ENCODE measurements at regions not wholly inside any gene's neighbourhood (a gene's known extent, or its start where the extent isn't known, plus 50 kb on each side); places are given as distances from the start of the nearest gene placed in this dataset.

DNA sequence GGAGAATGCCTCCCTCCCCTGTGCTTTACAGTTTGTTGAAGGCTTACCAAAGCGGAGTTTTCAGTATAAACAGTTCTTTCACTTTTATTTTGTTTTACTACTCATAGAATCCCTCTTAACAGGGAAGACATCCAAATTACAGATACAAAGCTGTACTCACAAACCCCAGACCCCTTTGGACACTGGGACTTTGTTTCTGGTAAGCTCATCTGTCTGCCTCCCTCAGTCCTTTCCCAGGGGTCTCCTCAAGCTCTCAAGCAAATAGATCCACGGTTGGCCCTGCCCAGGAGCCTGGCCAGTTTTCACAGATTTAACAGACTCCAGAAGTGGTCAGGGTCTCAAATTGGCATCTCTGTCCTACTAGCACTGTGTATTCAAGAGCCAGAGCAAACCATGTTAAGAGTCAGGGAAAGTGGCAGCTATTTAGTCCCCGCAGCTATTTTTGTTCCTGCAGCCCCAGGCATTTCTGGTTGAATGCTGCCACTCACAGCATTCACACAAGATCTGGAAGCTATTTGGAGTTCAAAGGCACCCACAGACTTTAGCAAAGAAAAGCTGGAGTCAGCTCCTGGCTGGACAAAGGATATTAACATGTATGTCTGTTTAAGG, 54.2 kb downstream of the TMEM100 start:
- no peak for DNase-seq (ENCODE audit: low read depth in 2 of 2)

DNA sequence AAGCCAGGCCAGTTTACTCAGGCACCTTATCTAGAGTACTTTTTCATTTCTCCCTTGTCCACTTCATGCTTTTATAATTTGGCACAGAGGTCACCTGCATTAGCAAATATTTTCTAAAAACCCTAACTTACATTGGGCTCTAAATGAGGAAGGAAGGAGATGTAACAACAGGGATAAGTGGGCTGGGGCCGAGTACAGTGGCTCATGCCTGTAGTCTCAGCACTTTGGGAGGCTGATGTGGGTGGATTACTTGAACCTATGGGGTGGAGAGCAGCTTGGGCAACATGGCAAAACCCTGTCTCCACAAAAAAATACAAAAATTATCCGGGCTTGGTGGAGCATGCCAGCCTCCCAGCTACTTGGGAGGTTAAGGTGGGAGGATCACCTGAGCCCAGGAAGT, 55.9 kb downstream of the TMEM100 start:
- DNase-seq (ENCODE audit: low read depth in 2 of 2) = no peak

DNA sequence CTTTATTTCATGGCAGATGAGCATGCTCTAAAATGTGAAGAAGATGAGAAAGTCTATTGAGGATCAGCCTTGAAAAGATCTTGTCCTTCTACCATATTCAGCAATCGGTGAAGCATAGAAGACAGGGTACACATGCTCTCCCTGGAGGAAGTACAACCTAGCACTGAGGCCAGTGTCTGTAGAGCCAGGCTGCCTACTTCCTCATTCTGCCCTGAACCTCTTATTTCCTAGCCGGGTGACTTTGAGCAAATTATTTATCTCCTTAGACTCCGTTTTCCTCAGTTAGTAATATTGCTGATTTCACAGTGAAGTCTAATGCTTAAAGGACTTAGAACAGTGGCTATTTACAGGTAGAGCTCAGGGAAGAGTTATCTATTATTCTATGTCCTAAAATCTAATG, 58.4 kb downstream of the TMEM100 start:
- DNase-seq (ENCODE audit: low read depth in 2 of 2) = no peak

DNA sequence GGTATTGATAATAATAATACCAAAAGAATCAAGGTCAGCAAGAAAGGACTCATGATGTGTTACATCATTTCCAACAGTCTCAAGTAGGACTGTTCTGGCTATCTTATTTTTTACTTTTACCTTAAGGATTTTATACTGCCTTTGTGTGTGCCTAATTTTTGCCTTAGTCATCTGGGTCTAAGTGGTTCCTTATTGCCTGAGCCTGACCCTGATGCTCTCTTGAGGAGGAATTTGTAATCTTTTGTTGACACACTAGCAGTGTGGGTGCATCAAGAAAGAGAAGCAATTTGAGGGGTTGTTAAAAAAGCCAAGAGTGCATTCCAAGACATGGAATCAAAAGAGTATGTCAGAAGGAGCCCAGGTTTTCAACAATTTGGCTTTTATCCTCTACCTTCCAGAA, 59.3 kb downstream of the TMEM100 start:
- no peak for DNase-seq (ENCODE audit: low read depth in 2 of 2)

DNA sequence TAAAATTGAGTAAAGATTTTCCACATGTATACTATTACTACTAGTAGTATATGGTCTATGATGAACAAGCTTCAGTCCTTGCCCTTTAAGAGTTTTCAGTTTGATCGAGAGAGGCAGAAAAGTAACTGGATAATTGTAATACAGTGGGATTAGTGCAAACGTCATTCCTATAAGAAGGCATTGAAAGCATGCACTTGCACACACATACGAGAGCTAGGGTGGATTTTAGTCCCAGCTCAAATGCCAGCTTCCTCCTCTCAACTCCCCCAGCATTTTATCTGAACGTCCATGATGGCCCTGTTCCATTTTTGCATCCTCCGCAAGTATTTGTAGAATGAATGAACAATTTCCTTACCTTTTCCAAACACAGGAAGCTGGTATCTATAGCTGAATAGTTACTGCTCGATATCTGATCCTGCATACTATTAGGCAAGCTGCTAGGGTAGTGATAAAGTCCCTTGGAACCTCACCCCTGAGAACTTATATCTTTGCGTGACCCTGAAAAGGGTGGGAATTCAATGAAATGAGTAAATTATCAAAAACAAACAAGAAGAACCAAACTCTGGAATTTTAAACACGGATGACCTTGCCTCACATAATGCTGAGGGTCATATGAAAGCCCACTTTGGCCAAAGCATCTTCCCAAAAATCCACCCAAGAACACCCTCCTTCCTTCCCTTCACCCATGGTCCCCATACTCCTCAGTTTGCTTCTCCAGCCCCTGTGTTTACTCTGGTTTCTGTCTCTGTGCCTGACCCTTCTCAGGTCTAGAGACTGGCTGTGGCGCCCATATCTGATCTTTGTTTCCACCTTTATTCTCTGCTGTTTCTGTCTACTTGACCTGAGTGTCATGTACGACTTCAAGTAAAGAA, 60.5 kb downstream of the TMEM100 start:
- DNase-seq (ENCODE audit: low read depth in 2 of 2) = no peak

DNA sequence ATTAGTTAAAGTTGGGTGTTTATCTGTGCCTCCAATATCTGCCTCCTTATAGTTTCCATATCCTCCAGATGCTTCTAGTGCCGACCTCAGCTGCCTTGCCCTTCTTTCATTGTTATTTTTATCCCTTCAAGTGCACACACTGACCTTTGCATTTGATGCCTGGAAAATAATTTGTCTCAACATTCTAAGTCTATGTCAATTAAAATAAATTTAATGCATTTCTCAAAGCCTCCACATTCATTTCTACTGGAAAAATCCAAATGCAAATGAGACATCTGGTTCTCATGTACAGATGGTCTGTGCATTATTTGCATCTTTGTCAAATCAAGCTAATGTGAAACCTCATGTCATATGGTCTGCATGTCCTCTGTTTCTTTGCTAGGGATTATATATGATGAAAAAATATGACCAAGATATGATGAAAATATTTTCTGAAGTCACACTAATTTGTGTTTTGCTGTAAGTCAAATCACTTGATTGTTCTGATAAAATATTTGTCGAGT, 61.4 kb downstream of the TMEM100 start:
- no peak for DNase-seq (ENCODE audit: low read depth in 2 of 2)

DNA sequence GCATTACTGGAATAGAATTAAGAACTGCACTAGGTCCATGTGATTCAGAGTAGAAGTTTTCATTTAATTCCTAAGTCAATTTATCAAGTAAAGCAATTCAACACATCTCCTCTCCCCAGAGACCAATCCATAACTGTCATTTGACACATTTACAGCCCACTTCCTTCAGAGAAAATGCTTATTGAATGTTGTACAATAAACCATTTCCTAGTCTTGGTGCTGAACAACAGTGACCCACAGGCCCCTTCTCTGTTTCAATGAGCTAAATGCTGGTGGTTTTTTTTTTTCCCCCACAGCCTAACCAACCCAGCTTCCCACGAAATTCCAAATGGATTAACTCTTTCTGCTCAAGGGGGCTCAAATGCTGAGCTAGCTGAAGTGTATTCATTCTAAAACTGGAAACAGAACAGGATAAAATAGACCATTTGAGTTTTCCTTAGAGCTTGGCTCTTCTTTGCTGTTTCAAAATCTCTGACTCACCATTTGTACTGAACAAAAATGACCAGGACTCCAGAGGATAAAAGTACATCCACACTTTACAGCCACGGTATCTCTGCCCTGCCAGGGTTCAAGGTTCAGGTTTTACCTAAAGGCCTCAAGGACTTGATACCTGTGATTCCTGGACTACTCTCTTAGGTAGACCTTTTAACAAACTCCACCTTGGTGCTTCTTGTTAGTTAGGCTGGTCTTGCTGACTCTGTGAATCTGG, 62.3 kb downstream of the TMEM100 start:
- DNase-seq (ENCODE audit: low read depth in 2 of 2) = peak; percentile 12 to 22

DNA sequence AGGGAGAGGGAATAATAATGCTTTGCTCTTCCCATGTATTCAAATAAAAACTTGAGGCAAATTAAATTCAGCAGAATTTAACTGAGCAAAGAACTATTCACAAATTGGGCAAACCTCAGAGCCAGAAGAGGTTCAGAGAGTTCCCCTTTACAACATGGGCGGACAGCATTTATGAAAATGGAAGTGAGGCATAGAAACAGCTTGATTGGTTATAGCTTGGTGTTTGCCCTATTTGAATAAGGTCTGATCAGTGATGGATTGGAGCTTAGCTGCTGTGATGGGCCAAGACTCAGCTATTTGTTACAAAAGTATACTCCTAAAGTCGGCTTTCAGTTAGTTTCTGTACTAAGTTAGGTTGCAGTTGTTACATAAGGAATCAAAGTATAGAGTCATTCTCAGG, 63.0 kb downstream of the TMEM100 start:
- DNase-seq (ENCODE audit: low read depth in 2 of 2) = no peak

DNA sequence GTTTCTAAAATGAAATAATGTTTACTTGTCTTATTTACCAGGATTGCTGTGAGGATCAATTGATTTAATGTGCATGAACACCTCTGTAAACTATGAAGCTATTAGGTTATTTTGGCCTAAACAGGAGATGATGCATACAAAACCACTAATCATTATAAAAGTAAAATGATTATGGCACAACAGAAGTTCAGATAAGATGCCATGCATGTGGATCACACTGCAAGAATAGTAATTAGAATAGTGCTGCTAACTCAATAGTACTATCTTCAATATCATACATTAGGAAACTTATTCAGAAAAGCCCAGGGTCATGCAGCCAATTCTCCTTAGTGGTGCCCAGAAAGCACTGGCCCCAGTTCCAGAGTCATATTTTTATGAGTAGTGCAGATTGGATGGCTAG, 66.9 kb downstream of the TMEM100 start:
- no peak for DNase-seq (ENCODE audit: low read depth in 2 of 2)

DNA sequence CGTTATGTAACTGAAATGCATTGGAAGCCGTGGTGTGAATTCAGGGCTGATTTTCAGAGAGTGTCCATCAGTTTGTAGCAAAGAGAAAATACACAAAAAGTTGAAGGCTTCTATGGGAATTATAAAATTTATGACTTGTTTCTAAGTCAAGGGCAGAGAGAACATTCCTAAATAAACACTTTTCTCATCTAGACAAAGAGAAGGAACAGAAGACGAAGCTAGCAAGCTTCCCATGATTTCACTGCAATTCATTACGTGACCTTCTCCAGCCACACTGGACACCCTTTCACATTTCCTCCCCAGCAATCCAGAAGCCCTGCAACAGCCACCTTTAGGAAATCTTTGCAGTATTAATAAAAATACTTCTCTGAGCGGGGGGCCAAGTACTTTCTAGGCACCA, 67.8 kb downstream of the TMEM100 start:
- DNase-seq (ENCODE audit: low read depth in 2 of 2) = no peak

DNA sequence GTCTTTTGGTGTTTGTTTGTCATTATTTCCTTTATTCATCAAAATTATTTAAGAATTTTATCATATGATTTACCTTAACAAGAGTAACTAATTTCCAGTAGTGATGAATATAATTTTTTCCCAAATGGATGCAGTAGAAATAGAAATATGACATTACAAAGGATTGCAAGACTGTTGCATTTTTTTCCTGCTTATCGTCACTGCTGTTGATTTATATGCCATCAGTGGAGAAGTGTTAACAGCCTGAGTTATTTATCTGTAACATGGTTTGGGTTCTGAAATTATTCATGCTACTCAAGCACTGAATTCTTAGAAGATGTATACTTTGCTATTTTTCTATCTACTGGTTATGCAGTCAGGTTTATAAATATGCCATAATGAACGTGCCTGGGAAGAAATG, 68.6 kb downstream of the TMEM100 start:
- no peak for DNase-seq (ENCODE audit: low read depth in 2 of 2)

DNA sequence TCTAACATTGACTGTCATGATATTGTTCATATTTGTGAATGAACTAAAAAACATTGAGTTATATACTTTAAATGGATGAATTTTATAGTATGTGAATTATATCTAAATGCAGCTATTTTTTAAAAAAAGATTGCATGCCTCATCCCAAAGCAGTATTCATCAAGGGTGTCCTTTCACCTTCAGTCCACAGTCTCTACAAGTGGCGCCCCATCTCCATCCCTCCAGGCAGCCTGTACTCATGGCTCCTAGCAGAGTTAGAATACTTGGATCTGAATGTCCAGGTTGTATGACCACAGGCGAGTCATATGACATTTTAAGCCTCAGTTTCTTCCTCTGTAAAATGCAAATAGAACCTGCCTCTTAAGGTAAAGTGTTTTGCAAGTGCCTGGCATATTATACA, 69.8 kb downstream of the TMEM100 start:
- DNase-seq (ENCODE audit: low read depth in 2 of 2) = no peak

DNA sequence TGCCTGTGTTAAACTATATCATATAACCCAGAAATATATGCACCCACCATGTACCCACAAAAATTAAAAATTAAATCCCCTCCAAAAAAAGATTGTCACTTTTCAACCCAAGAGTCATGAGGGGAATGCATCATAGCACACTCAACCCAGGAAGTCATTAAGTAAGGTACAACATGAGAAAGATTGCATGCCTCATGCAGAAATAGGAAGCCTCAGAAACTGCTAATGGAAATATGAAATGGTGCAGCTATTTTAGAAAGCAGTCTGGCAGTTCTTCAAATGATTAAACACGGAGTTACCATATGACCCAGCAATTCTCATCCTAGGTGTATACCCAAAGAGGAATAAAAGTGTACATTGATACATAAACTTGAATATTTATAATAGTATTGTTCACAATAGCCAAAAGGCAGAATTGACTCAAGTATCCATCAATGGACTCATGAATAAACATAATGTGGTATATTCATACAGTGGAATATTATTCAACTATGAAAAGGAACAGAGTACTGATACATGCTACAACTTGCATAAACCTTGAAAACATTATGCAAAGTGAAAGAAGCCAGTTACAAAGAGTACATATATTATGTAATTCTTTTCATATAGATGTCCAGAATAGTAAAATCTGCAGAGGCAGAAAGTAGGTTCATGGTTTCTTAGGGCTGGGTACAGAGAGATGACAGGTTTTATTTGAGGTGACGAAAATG, 70.4 kb downstream of the TMEM100 start:
- no peak for DNase-seq (ENCODE audit: low read depth in 2 of 2)

DNA sequence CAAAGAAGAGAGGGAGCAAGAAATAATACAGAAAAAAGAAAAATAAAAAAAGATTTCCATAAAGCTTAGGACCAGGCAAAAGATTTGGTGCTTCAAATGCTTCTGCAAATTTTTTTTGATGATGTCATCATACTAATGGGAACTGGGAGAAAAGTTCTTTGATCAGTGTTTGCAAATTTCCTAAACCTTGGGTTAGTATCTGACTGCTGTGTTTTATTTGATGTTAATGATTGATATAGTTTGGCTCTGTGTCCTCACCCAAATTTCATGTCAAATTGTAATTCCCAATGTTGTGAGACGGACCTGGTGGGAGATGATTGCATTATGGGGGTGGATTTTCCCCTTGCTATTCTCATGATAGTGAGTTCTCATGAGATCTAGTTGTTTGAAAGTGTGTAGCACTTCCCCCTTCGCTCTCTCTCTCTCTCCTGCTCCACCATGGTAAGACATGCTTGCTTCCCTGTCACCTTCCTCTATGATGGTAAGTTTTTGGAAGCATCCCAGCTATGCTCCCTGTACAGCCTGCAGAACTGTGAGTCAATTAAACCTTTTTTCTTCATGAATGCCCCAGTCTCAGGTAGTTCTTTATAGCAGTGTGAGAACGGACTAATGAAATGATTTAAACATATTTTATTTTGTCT, 72.6 kb downstream of the TMEM100 start:
- no peak for DNase-seq (ENCODE audit: low read depth in 2 of 2)

DNA sequence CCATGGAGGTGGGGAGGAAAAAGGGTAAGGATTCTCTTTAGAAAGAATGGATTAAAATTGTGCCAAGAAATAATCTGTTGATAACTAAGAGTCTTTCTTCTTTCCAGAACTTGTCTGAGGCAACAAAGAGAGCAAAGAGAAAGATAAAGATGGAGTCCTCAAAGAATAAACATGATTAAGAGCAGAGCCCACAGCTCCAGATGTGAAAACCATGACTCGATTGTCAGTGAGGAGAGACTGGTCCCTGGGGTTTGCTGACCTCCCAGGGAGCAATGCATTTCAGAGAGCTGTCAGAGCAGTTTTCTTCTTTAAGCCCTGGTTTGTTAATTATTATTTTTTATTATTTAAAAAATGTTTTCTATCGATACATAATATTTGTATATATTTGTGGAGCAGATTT, 74.6 kb downstream of the TMEM100 start:
- DNase-seq (ENCODE audit: low read depth in 2 of 2) = no peak

DNA sequence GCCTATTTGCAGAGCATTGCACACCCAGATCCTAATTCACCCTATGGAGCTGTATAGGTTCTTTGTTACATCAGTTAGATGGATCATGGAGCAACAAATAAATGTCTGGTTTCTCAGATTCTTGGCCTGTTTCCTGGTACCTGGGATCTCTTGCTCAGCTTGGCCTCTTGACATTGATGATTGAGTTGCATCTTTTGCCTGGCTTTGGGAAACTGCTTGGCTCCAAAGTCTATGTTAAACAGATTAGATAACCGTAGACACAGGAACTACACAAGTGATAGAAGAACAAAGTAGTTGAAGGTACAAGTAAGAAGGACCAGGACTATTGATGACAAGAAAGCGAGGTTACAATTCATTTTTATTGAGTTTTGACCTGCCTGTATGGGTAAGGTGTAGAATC, 77.3 kb downstream of the TMEM100 start:
- no peak for DNase-seq (ENCODE audit: low read depth in 2 of 2)

DNA sequence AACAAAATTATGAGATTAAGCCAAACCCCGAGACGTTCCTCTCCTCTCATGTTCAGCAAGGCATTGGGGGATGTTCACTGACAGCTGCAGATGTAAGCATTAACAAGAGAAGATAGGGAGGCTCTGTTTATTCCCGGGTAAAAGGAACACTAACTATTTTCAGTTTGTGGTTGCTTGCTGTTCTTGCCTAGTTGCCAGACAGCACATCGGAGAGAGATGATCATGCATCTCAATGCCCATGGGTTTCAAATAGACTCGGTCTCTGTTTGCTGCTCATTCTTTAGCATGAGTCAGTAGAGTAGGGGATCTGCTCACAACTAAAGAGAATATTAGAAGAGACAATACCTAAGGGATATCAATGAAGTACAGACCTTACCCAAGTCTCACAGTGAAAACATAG, 78.3 kb downstream of the TMEM100 start:
- no peak for DNase-seq (ENCODE audit: low read depth in 2 of 2)

DNA sequence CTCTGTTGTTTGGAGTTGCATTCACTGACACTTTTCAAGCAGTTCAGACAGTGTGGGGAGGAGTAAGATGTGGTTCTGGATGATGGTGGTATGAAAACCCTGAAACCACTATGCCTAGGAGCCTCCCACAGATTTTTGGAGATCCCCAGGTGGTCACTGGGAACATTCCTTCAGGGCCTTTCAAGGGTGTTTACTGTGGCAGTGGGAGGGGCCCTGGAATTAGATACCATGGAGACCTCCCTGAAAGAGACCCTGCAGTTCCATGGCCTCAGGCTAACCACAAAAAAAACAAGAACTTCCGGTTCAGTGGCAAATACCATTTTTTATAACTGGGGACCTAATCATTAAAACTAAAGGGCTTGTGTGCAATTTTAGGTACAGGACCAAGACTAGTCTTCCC, 79.9 kb downstream of the TMEM100 start:
- no peak for DNase-seq (ENCODE audit: low read depth in 2 of 2)

DNA sequence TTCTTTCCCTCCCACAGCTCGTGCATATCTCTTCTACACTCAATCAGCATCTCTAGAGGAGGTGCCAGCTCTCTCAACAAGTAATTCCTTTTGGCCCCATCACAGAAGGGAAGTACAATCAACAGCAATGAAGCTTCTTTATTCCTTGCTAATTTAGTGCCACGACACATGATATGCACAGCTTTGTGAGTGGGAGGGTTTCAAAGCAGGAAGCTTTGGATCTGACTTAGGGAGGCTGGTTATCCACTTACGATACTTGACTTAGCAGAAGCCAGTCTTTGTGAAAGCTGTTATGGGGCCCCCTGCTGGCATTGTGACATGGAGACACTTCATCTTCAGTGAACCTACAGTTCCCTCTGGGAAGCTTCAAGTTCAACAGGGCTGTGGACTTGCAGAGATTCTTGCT, 81.0 kb downstream of the TMEM100 start:
- DNase-seq (ENCODE audit: low read depth in 2 of 2) = peak; percentile 68 to 73

DNA sequence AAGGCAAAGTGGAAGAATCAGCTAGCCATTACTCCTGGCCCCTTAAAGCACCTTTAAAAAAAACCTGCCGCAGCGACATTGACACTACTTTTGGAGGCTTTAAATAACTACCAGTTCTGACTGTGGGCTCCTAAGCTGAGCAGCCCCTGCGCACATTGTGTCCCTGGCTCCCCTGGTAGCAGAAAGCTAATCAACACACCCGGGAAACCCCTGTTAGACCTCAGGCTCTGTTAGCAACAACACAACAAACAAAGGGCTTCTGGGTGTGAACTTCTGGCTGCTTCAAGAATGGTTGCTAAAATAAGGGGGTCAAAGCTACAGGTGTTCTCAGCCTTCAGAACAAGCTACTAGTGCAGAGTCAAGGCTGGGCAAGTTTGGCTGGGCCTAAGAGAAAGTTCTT, 83.6 kb downstream of the TMEM100 start:
- no peak for DNase-seq (ENCODE audit: low read depth in 2 of 2)

DNA sequence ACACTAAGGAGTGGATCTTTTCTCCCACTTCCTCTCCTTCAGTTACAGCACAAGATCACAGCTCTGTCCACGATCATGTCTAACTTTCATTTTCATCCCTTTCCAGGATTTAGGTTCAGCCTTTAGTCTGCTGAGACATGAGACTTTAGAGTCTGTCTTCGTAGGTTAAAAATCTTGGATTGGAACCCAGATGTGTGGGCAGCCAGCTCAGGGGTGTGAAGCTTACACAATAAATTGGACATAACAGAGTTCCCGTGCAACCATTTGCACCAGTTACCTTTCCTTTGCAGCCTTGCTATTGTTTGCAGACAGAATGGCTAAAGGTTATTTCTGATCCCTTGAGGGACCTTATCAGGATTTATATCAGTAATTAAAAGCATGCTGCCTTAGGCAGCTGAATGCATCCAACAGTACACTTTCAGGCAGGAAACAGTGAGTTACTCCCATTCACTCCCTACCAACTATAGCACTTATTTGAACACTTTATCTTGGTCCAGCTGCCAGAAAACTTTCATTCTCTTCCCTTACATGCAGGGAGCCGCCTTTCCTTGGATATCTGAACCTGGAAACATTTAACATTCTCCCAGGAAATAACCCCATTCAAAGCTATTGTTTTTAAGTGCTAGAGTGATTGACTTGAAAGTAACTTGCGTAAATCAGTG, 87.3 kb downstream of the TMEM100 start:
- peak in 1 of 2 donors; percentile 2 for DNase-seq (ENCODE audit: low read depth in 2 of 2)

All from lung microvascular endothelial cell (primary cell).